GM19455 (cell line): ENCODE measurements at regions not wholly inside any gene's neighbourhood (a gene's known extent, or its start where the extent isn't known, plus 50 kb on each side); places are given as distances from the start of the nearest gene placed in this dataset.

Experiments
- ATAC-seq: cut with Tn5 transposase; IDR thresholded peaks from one replicate; pipeline ENCODE4 v1.9.1; 2021; ENCODE audit not compliant: unreplicated experiment

DNA sequence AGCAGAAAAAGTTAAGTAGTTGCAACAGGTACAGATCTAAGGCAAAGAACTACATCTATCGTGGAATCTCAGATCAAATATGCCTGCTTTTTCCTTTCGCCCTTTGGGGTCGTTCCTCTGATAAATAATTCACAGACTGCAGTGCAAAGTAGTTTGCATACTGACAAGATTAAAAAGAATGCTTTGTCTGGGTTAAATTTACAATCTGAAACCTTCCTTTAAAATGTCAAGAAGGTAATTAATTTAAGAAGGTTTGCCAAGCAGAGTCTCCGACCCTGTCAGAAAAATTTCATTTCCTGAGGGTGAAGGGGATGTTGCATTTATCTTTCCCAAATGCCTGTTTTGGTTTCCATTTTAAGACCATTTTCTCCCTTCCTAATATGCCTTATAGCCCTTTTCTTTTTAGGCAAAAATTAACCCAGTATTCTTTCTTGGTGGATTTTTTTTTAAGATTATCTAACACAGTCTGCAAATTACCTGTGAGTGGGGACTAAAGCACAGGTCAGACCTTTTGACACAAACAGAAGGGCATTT, 406.9 kb downstream of the LRIG3 start:
- no peak for ATAC-seq

GRCh38 chr12:58513852-58514251, 406.5 kb downstream of the LRIG3 start:
- no peak for ATAC-seq

DNA sequence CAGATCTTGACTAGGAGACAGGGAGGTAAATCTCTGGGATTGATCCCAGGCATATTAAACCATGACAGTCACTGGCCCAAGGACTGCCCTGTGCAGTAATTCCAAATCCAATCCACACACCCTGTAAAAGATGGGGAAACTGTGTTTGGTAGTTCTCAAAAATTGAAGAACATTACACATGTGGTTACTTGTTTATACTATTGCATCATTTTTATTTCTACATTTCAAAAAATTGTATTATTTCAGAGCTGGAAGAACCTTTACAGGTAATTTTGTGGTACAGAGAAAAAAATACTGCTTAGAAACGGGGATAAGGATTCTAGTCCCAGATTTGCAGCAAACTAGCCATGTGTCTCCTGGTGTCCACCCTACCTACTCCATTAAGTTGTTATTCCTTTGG, 400.5 kb downstream of the LRIG3 start:
- ATAC-seq = no peak

DNA sequence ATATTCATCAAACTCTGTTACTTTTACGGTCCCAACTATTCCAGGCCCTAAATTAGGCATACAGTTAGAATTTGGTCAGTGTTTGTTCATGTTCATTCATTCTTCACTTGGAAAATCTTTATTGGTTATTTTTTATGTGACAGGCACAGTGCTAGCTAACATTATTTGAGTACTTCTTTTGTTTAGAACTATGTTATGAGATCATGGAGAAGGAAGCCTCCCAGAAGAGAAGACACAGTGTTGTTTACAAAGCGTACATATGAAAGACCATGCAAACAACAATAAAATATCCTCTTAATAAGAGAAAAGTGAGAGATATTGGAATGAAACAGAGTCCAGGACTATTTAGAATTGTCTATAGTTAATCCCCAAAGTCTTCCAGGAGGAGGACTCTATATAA, 399.2 kb downstream of the LRIG3 start:
- no peak for ATAC-seq

GRCh38 chr12:58521796-58522195, 398.5 kb downstream of the LRIG3 start:
- ATAC-seq = no peak

- ATAC-seq = no peak
Measured at GRCh38 chr12:58523360-58523759, 396.9 kb downstream of the LRIG3 start.

- no peak for ATAC-seq
Measured at GRCh38 chr12:58528271-58528670, 392.0 kb downstream of the LRIG3 start.

- ATAC-seq = no peak
Measured at GRCh38 chr12:58529114-58529665, 391.1 kb downstream of the LRIG3 start.

- ATAC-seq = no peak
Measured at GRCh38 chr12:58529897-58530741, 390.2 kb downstream of the LRIG3 start.

GRCh38 chr12:58530742-58531062, 389.6 kb downstream of the LRIG3 start:
- ATAC-seq = no peak

- ATAC-seq = no peak
Measured at GRCh38 chr12:58532855-58533608, 387.3 kb downstream of the LRIG3 start.

DNA sequence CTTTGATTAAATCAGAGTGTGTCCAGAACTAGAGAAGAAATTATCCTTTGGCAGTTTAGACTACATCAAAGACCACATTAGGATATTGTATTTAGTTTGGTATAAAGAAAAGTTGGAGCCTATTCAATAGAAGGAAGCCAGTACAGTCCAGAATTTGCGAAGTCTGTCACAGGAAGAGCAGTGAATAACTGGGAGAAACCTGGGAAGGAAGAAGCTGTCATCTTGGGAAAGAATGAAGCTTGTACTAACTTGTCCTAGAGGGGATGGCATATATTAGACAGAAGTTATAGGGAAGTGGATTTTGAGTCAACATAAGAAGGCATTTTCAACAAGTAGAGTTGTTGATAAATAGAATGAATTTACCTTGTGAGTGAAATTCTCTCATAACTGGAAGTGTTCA, 386.7 kb downstream of the LRIG3 start:
- no peak for ATAC-seq

- no peak for ATAC-seq
Measured at GRCh38 chr12:58537278-58537677, 383.0 kb downstream of the LRIG3 start.

- ATAC-seq = no peak
Measured at GRCh38 chr12:58539295-58539694, 381.0 kb downstream of the LRIG3 start.

DNA sequence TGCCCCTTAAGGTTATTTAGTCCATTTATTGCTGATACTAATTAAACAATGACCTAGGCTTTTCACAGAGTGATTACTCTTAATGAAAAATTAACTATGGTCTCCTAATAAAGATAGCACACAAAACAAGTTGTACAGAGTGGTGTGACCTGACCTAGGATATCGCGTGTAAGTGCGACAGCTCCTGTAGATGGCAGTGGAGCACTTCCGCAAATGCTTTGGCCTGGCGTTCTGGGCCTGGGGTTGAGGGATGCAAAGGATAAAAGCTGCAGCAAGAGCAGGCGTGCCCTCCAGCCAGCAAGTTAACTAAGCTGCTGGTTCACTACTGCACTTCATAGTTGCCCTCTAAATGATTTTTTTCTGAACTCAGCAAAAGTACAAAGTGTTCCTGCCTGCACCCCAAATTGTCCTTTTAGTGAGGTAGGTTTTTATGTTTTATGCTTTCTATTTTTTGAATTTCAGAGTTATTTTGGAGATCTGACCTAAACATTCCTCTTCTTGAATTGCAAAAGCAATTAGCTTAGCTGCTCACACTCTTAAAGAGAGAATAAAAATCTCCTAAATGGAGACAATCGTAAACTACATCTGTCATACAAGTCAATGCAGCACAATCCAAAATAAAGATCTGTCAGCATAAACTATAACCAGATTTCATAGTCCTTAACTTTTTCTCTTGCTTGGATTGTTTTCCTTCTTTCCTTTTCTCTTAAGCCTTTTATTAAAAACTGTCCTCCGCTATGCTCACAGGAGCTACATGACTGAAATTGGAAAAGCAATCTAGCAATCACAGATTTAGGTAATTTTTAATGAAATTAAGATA, 379.6 kb downstream of the LRIG3 start:
- no peak for ATAC-seq

DNA sequence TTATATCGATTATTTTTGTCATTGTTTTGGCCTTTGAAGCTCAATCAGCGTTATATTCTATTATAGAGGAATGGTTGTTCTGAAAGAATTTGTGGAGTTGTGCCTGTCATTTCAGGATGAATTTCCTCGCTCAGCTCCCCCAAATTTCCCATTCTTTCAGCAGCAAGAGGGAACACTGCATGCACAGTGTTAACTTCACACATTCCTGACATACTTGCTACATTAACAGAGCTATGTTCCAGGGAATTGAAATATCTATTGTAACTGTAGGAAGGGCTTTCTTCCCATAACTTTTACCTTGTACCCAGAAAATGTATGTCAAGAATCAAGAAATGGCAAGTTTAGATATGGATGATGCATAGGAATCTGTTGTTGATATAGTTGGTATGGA, 379.0 kb downstream of the LRIG3 start:
- no peak for ATAC-seq

GRCh38 chr12:58544281-58544680, 376.0 kb downstream of the LRIG3 start:
- no peak for ATAC-seq

- no peak for ATAC-seq
Measured at GRCh38 chr12:58547217-58547616, 373.1 kb downstream of the LRIG3 start.

DNA sequence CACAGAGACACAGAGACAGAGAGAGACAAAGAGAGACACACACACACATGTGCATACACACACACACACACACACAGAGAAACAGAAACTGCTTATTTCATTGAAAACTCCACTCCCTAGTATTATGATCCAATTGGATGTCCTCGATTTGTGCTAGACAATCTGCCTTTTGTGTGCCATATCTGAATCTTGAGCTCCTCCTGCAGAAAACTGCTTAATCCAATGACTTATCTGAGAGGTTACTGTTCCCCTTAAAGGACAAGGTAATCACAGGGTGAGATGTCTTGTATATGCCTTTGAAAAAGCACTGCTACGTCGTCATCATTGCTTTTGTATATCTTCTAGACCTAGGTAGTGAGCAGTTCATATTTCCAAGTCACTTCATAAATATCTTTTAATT, 371.5 kb downstream of the LRIG3 start:
- ATAC-seq = no peak

DNA sequence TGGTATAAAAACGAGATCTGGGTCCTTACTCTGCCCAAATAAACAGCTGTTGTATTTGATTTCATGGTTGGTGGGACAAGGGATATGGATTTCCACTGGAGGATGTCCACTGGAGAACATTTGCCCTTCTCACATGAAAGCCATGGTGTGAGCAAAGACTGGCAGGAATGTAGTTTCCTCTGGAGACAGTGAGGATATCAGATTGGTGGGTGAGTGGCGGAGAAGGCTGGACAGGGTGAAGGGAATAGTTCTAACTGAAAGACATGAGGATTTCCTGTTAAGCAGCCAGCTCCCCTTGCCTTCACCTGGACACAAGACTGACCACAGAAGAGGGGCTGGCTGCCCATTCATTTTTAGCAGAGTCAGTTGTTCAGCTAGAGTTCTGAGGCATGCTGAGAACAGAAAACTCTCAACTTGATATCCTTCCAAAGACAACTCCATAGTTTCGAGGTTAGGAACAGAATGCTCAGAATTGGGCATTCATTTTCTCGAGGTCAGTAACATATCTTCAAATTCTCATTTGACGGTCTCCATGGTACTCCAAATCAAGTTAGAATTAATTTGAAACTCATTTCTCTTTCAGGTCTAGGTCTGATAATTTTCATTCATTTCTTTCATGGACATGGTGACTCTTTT, 365.7 kb downstream of the LRIG3 start:
- ATAC-seq = no peak

DNA sequence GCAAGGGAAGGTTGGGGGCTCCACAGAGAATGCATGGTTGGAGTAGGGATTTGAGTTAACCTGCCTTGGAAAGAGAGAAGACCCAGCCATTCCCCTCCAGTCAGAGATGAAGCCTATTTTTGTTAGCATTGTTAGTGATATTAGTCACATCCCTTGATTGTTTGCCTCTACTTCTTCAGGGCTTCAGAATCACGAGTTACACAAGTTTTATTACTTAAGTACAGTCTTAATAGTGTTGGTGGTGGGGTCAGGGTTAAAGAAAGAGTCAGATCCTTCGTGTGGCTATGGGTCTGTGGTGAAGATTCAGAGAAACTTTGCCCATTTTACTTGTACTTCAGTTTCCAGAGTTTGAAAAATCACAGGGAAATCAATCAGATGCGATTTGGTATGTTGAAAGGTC, 363.1 kb downstream of the LRIG3 start:
- ATAC-seq = no peak
